Trophoblast cell (in vitro differentiated cells and primary cell): ENCODE measurements at regions not wholly inside any gene's neighbourhood (a gene's known extent, or its start where the extent isn't known, plus 50 kb on each side); places are given as distances from the start of the nearest gene placed in this dataset.

Experiments used
- DNase-seq, 2 donors: peaks; one replicate each; pipeline ENCODE4 v3.0.0-alpha.2; 2016
- H2AFZ ChIP-seq: 2 replicates; pipeline ENCODE4 v1.6.1; 2013; ENCODE audit warnings: low read length, moderate library complexity, mild to moderate bottlenecking; ENCODE audit not compliant: insufficient read depth, poor library complexity
- H2AK5ac ChIP-seq: 2 replicates; pipeline ENCODE4 v1.6.1; 2013; ENCODE audit warnings: mild to moderate bottlenecking, low read length
- H2BK120ac ChIP-seq: 2 replicates; pipeline ENCODE4 v1.6.1; 2013; ENCODE audit warnings: low read length, mild to moderate bottlenecking, moderate library complexity; ENCODE audit not compliant: insufficient read depth, poor library complexity
- H2BK12ac ChIP-seq: 2 replicates; pipeline ENCODE4 v1.6.1; 2013; ENCODE audit warnings: mild to moderate bottlenecking, low read length, moderate library complexity
- H2BK5ac ChIP-seq: 2 replicates; pipeline ENCODE4 v1.6.1; 2013; ENCODE audit warnings: low read length, low read depth, moderate library complexity, mild to moderate bottlenecking; ENCODE audit not compliant: poor library complexity
- H3K14ac ChIP-seq: 2 replicates; pipeline ENCODE4 v1.6.1; 2013; ENCODE audit warnings: mild to moderate bottlenecking, low read length
- H3K18ac ChIP-seq: 2 replicates; pipeline ENCODE4 v1.6.1; 2013; ENCODE audit warnings: mild to moderate bottlenecking, low read length
- H3K23ac ChIP-seq: 2 replicates; pipeline ENCODE4 v1.6.1; 2013; ENCODE audit warnings: low read length
- H3K27ac ChIP-seq: 2 replicates; pipeline ENCODE4 v1.5.1; 2013; ENCODE audit warnings: low read depth, mild to moderate bottlenecking, inconsistent platforms, low read length, moderate library complexity
- H3K27me3 ChIP-seq: 2 replicates; pipeline ENCODE4 v1.6.1; 2013; ENCODE audit warnings: inconsistent platforms, mild to moderate bottlenecking, low read length, moderate library complexity; ENCODE audit not compliant: insufficient read depth
- H3K36me3 ChIP-seq, 2 experiments: 1 replicate in 1 of 2; 2 replicates in 1 of 2; pipeline ENCODE4 v1.6.1; 2013; ENCODE audit warnings: low read length in 2 of 2, mild to moderate bottlenecking in 2 of 2, moderate library complexity in 1 of 2; ENCODE audit not compliant: insufficient read depth in 2 of 2, control insufficient read depth in 1 of 2
- H3K4ac ChIP-seq: 2 replicates; pipeline ENCODE4 v1.6.1; 2013; ENCODE audit warnings: low read depth, mild to moderate bottlenecking, low read length, moderate library complexity
- H3K4me1 ChIP-seq, 2 experiments: 1 replicate in 1 of 2; 2 replicates in 1 of 2; pipeline ENCODE4 v1.6.1; 2013; ENCODE audit warnings: low read length in 2 of 2, mild to moderate bottlenecking in 2 of 2, moderate library complexity in 1 of 2; ENCODE audit not compliant: insufficient read depth in 2 of 2, control insufficient read depth in 1 of 2
- H3K4me2 ChIP-seq: 2 replicates; pipeline ENCODE4 v1.6.1; 2013; ENCODE audit warnings: inconsistent platforms, mild to moderate bottlenecking, low read length, moderate library complexity
- H3K4me3 ChIP-seq: 2 replicates; pipeline ENCODE4 v1.5.1; 2013; ENCODE audit warnings: mild to moderate bottlenecking, low read depth, low read length, inconsistent platforms
- H3K79me1 ChIP-seq: one replicate; pipeline ENCODE4 v1.6.1; 2013; ENCODE audit warnings: low read length
- H3K79me2 ChIP-seq: 2 replicates; pipeline ENCODE4 v1.6.1; 2013; ENCODE audit warnings: low read length, mild to moderate bottlenecking; ENCODE audit not compliant: control insufficient read depth, insufficient read depth, poor library complexity
- H3K9ac ChIP-seq: 2 replicates; pipeline ENCODE4 v1.6.1; 2013; ENCODE audit warnings: mild to moderate bottlenecking, low read length
- H3K9me3 ChIP-seq: 2 replicates; pipeline ENCODE4 v1.6.1; 2013; ENCODE audit warnings: low read depth, mild to moderate bottlenecking, control low read depth, inconsistent platforms, low read length; ENCODE audit not compliant: insufficient read depth
- H4K12ac ChIP-seq: 2 replicates; pipeline ENCODE4 v1.6.1; 2013; ENCODE audit warnings: low read depth, mild to moderate bottlenecking, low read length, moderate library complexity
- H4K8ac ChIP-seq: 2 replicates; pipeline ENCODE4 v1.6.1; 2013; ENCODE audit warnings: low read depth, mild to moderate bottlenecking, low read length, moderate library complexity
- H4K91ac ChIP-seq: one replicate; pipeline ENCODE4 v1.6.1; 2013; ENCODE audit warnings: low read depth, mild to moderate bottlenecking, low read length, moderate library complexity
- WGBS: extraction: QIAGEN DNeasy Blood & Tissue Kit; methylation state at CpG from one replicate; pipeline ENCODE4 v1.1.7; 2013; ENCODE audit warnings: missing lambda C conversion rate; ENCODE audit not compliant: insufficient read length, insufficient coverage; ENCODE audit errors: extremely low coverage; 5-methylcytosine and 5-hydroxymethylcytosine counted together

DNA sequence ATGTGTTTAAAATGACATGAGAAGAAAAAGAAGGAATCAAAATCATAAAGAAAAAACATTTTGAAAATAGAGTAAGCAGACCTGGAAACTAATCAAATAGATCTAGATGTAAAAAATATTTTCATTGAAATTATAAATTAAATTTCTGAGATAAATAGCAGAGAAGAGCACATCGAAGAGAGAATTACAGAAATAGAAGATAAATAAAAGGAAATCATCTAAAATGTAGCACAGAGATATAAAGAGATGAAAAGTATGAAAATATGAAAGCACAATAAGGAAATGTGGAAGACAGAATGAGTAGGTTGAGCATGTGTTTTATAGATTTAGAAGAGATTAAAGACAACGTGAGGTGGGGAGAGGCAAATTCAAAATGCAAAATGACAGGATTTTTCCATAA is 130.9 kb upstream of the SEC14L1 start:
- DNase-seq = no peak
- no peak overlapping the region for H3K23ac ChIP-seq
- no peak overlapping the region for H3K14ac ChIP-seq
- no peak overlapping the region for H3K4me2 ChIP-seq
- H2BK120ac ChIP-seq = no peak overlapping the region
- H3K4ac ChIP-seq = no peak overlapping the region
- H4K8ac ChIP-seq = no peak overlapping the region
- no peak overlapping the region for H3K4me3 ChIP-seq
- no peaks in the 10 kb centered on the region for H3K36me3 ChIP-seq
- H4K12ac ChIP-seq = no peak overlapping the region
- no peak overlapping the region for H3K27ac ChIP-seq
- H3K9me3 ChIP-seq = no peaks in the 10 kb centered on the region
- H2AFZ ChIP-seq = no peak overlapping the region
- no peaks in the 10 kb centered on the region for H3K79me2 ChIP-seq
- WGBS = no CpG with 5 or more reads among the region's 2 CpGs
- H3K27me3 ChIP-seq = no peaks in the 10 kb centered on the region
- H2BK12ac ChIP-seq = no peak overlapping the region
- H4K91ac ChIP-seq = no peak overlapping the region
- H3K9ac ChIP-seq = no peak overlapping the region
- H3K4me1 ChIP-seq = no peaks in the 10 kb centered on the region
- H2BK5ac ChIP-seq = no peak overlapping the region
- no peak overlapping the region for H2AK5ac ChIP-seq
- H3K18ac ChIP-seq = no peak overlapping the region
- no peaks in the 10 kb centered on the region for H3K79me1 ChIP-seq

DNA sequence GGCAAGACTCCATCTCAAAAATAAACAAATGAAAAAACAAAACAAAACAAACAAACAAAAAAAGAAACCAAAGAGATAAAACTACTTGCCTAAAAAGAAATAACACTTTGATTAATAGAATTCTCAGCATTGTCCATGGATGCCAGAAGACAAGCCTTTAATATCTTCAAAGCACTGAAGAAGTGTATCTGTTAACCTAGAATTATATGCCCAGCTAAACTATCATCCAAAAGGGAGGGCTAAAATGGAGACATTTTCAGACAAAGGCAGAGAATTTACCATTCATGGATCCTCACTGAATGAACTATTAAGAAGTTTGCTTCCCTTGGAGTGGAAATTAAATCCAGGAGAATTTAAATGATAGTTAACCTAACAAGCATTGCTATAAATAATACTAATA is 130.1 kb upstream of the SEC14L1 start:
- no peak overlapping the region for H4K12ac ChIP-seq
- no peaks in the 10 kb centered on the region for H3K79me2 ChIP-seq
- H4K91ac ChIP-seq = no peak overlapping the region
- H3K18ac ChIP-seq = no peak overlapping the region
- H2AFZ ChIP-seq = no peak overlapping the region
- H3K27me3 ChIP-seq = no peaks in the 10 kb centered on the region
- no peak overlapping the region for H2BK12ac ChIP-seq
- H3K9ac ChIP-seq = no peak overlapping the region
- H3K79me1 ChIP-seq = no peaks in the 10 kb centered on the region
- no peak overlapping the region for H3K23ac ChIP-seq
- no peak overlapping the region for H3K4me2 ChIP-seq
- no peak for DNase-seq
- no peak overlapping the region for H2AK5ac ChIP-seq
- H2BK5ac ChIP-seq = no peak overlapping the region
- no peak overlapping the region for H3K27ac ChIP-seq
- no peaks in the 10 kb centered on the region for H3K36me3 ChIP-seq
- no peaks in the 10 kb centered on the region for H3K4me1 ChIP-seq
- H2BK120ac ChIP-seq = no peak overlapping the region
- no peak overlapping the region for H3K14ac ChIP-seq
- H3K9me3 ChIP-seq = no peaks in the 10 kb centered on the region
- no peak overlapping the region for H3K4ac ChIP-seq
- no peak overlapping the region for H3K4me3 ChIP-seq
- H4K8ac ChIP-seq = no peak overlapping the region

DNA sequence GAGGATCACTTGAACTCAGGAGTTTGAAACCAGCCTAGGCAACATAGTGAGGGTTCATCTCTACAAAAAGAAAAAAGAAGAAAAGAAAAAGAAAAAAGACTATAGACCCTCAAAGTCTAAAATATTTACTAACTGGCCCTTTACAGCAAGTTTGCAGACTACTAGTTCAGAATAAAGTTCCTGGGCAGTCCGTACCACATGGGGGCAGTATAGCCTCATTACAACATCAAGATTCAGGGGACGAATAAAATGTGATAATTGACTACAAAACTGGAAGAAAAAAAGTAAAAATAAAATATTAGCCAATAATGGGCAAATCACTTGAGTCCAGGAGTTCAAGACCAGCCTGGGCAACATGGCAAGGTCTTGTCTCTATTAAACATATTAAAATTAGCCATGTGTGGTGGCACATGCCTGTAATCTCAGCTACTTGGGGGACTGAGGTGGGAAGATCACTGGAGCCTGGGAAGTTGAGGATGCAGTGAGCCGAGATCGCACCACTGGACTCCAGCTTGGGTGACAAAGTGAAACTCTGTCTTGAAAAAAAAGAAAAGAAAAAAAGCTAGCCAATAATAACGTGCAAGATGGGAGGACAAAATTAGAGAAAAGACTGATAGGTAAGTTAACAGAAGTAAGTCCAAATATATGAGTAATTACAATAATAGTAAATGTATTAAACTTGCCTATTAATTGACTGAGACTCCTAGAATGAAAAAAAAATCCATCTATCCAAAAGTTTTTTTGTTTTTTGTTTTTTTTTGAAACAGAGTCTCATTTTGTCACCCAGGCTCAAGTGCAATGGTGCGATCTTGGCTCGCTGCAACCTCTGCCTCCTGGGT is 129.4 kb upstream of the SEC14L1 start:
- Histone ChIP-seq H3K9ac (no peak overlapping the region), H2AFZ (no peak overlapping the region), H4K8ac (no peak overlapping the region), H3K4ac (no peak overlapping the region), H4K12ac (no peak overlapping the region), H3K79me2 (no peaks in the 10 kb centered on the region), H4K91ac (no peak overlapping the region), H3K36me3 (no peaks in the 10 kb centered on the region), H3K23ac (no peak overlapping the region), H3K4me2 (no peak overlapping the region), H3K27ac (no peak overlapping the region), H3K4me1 (no peaks in the 10 kb centered on the region), H2BK120ac (no peak overlapping the region), H3K18ac (no peak overlapping the region), H3K4me3 (no peak overlapping the region), H3K79me1 (no peaks in the 10 kb centered on the region), H3K9me3 (no peaks in the 10 kb centered on the region), H2BK5ac (no peak overlapping the region), H3K27me3 (no peaks in the 10 kb centered on the region), H2AK5ac (no peak overlapping the region), H3K14ac (no peak overlapping the region), H2BK12ac (no peak overlapping the region)
- DNase-seq = peak; percentile 44 to 76
- WGBS = no CpG with 5 or more reads among the region's 7 CpGs

DNA sequence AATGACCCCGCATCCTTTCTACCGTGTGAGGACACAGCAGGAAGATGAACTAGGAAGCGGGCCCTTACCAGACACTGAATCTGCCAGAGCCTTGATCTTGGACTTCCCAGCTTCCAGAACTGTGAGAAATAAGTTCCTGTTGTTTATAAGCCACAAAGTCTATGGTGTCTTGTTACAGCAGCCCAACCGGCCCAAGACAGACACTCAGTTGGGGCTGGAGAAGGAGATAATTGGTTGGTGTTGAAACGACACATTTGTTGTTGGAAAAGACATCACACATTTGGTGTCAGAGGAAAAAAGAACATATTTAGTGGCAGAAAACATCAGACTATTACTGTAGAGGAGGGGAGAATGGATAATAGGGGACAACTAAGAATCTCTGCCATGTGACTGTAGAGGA is 122.3 kb upstream of the SEC14L1 start:
- no peak overlapping the region for H3K4me2 ChIP-seq
- H3K4me3 ChIP-seq = no peak overlapping the region
- H3K9me3 ChIP-seq = peaks cover 4% of the 10 kb centered on the region
- H3K79me1 ChIP-seq = no peaks in the 10 kb centered on the region
- H2AK5ac ChIP-seq = no peak overlapping the region
- DNase-seq = no peak
- H3K79me2 ChIP-seq = no peaks in the 10 kb centered on the region
- H4K91ac ChIP-seq = no peak overlapping the region
- no peak overlapping the region for H3K27ac ChIP-seq
- H3K27me3 ChIP-seq = no peaks in the 10 kb centered on the region
- no peak overlapping the region for H3K18ac ChIP-seq
- H3K4ac ChIP-seq = no peak overlapping the region
- no peak overlapping the region for H4K8ac ChIP-seq
- H3K14ac ChIP-seq = no peak overlapping the region
- H2BK5ac ChIP-seq = no peak overlapping the region
- H3K23ac ChIP-seq = no peak overlapping the region
- H3K36me3 ChIP-seq = no peaks in the 10 kb centered on the region
- H3K9ac ChIP-seq = no peak overlapping the region
- no peak overlapping the region for H2BK12ac ChIP-seq
- H2AFZ ChIP-seq = no peak overlapping the region
- no peak overlapping the region for H2BK120ac ChIP-seq
- H4K12ac ChIP-seq = no peak overlapping the region
- H3K4me1 ChIP-seq = no peaks in the 10 kb centered on the region
- no CpG with 5 or more reads among the region's 5 CpGs for WGBS
